ENCODE measurements at regions not wholly inside any gene's neighbourhood (a gene's known extent, or its start where the extent isn't known, plus 50 kb on each side); places are given as distances from the start of the nearest gene placed in this dataset.

DNA sequence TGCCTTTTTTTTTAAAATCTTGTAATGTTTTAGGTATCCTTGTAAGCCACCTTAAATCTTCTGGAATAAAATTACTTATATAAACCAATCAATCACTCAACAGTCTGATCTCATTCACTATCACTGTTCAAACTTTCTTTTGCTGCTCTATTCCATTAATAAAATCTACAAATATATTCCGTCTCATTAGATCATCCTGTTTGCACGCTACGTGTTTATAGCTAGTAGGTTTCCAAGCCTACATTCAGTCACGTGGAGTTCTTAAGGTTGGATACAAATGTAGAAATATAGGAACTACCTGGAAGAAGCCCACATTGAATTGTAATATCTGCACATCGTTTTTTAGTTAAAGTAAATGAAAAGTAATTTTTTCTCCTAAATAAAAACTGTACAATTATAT, 274.8 kb upstream of the CNTN4 start:
- no peak for DNase-seq (ENCODE audit: low read depth)
- H3K4me3 ChIP-seq (ENCODE audit: low read length), result no peak overlapping the region
- TF ChIP-seq, protein P1, sequence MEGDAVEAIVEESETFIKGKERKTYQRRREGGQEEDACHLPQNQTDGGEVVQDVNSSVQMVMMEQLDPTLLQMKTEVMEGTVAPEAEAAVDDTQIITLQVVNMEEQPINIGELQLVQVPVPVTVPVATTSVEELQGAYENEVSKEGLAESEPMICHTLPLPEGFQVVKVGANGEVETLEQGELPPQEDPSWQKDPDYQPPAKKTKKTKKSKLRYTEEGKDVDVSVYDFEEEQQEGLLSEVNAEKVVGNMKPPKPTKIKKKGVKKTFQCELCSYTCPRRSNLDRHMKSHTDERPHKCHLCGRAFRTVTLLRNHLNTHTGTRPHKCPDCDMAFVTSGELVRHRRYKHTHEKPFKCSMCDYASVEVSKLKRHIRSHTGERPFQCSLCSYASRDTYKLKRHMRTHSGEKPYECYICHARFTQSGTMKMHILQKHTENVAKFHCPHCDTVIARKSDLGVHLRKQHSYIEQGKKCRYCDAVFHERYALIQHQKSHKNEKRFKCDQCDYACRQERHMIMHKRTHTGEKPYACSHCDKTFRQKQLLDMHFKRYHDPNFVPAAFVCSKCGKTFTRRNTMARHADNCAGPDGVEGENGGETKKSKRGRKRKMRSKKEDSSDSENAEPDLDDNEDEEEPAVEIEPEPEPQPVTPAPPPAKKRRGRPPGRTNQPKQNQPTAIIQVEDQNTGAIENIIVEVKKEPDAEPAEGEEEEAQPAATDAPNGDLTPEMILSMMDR (IDR thresholded peaks at IDR 0.05; ENCODE audit: insufficient read depth, low read depth, low read length, missing control alignments), result no peak

DNA sequence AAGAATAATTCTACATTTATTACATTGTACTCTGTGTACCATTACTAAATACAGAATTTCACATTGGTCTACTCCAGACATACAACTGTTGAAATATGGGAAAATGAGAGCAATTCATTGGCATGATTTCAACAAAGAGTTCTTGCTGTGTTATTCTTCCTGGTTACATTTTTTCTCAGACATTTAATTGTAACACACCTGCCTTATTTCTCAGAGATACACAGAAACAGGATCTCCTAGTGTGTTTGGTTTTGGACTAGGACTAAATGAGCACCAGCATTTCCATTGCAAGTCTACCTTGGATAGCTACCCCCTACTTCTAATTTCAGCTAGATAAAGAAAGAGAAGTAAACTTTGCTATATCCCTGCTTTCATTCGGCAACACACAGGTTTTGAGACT, 274.3 kb upstream of the CNTN4 start:
- TF ChIP-seq, protein P1 (IDR thresholded peaks at IDR 0.05; ENCODE audit: insufficient read depth, low read depth, low read length, missing control alignments), result no peak

DNA sequence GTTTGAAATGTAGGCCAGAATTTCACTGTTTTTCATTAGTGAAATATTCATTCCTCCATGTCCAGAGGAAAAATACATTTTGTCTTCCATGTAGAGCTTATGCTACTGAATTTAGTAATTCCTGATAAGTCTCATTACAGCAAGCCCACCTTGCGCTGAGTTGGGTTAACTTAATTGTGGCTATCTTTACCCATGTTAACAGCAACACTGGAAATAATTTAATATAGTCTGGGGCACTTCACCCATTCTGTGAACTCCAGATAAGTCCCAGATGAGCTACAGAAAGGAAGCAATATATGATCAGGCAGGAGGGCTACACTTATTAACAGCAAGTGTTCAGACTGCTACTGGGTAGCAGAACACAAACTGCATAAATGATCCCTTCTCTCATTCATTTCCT, 270.1 kb upstream of the CNTN4 start:
- no peak for DNase-seq (ENCODE audit: low read depth)
- H3K4me3 ChIP-seq (ENCODE audit: low read length), result no peak overlapping the region
- TF ChIP-seq, protein P1 (IDR thresholded peaks at IDR 0.05; ENCODE audit: insufficient read depth, low read depth, low read length, missing control alignments), result no peak

More for the DNA sequence above, 274.3 kb upstream of the CNTN4 start:
- DNase-seq (ENCODE audit: low read depth), result no peak
- no peak overlapping the region for H3K4me3 ChIP-seq (ENCODE audit: low read length)

DNA sequence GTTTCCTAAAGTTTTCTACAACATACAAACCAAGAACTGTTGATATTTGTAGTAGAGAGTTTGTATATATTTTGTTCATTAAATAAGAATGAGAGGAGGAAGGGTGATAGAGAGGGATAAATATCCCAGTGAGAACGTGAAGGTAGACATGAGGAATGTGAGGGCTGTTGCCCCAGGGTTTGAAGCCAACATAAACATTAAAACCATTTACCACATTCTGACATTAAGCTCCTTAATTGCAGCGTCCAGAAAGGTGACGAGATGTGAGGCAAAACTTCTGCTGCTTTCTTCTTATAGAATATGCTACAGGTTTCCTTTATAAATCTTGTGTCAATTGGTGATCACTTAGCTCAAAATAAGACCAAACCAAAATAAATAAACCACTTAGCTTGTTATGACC, 267.8 kb upstream of the CNTN4 start:
- H3K4me3 ChIP-seq (ENCODE audit: low read length), result no peak overlapping the region
- no peak for DNase-seq (ENCODE audit: low read depth)
- TF ChIP-seq, protein P1 (IDR thresholded peaks at IDR 0.05; ENCODE audit: insufficient read depth, low read depth, low read length, missing control alignments), result no peak

DNA sequence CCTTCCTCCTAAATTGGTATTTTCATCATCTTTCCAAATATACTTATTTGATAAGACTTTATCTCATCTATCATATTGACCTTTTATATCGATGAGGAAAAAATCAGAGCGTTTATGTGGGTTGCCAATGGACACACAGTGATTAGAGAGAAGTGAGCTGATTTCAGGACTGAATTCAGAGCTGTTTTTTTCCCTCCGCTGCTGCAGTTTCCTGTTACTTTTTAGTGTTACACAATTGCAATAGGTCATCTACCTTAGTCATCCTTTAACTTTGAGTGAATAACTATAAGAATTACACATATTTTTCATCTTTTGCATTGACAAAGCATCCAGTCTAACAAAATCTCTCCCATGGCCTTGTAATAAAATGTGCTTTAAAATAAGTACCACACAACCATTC, 266.3 kb upstream of the CNTN4 start:
- TF ChIP-seq, protein P1 (IDR thresholded peaks at IDR 0.05; ENCODE audit: insufficient read depth, low read depth, low read length, missing control alignments), result no peak
- no peak overlapping the region for H3K4me3 ChIP-seq (ENCODE audit: low read length)
- no peak for DNase-seq (ENCODE audit: low read depth)

DNA sequence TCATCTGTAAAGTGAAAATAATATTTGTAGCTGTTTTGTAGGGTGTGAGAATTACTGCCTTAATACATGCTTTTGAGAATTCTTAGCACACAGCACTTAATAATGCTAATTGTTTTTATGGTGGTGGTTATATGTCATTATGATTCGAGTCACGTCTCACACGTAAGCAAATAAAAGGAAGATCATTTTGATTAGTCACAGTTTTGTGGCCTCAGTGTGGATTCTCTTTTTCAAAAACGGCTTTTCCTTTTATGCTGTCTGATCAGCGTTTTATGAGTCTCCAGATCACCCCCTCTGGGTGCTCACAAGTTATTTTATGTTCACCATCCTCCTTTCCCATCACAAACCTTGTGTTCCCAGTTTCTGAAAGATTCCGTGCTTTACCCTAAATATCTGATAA, 255.6 kb upstream of the CNTN4 start:
- no peak overlapping the region for H3K4me3 ChIP-seq (ENCODE audit: low read length)
- TF ChIP-seq, protein P1 (IDR thresholded peaks at IDR 0.05; ENCODE audit: insufficient read depth, low read depth, low read length, missing control alignments), result no peak
- DNase-seq (ENCODE audit: low read depth), result no peak

DNA sequence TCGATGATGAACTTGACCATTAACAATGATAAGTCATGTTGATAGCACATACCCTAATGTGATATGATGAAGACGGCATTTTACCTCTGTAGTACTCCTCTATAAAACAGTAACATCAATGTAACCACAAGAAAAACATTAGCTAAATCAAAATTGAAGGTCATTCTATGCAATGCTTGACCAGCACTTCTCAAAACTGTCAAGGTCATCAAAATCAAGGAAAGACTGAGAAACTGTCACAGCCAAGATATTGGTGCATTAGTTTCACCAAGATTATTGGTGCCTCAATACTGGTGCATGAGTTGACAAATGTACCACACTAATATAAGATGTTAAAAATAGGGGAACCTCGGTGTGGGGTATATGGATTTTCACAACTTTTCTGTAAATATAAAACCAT, 251.1 kb upstream of the CNTN4 start:
- no peak overlapping the region for H3K4me3 ChIP-seq (ENCODE audit: low read length)
- no peak for DNase-seq (ENCODE audit: low read depth)
- TF ChIP-seq, protein P1 (IDR thresholded peaks at IDR 0.05; ENCODE audit: insufficient read depth, low read depth, low read length, missing control alignments), result no peak
